GM21423 (cell line): ENCODE measurements at regions not wholly inside any gene's neighbourhood (a gene's known extent, or its start where the extent isn't known, plus 50 kb on each side); places are given as distances from the start of the nearest gene placed in this dataset.

Source experiments
- ATAC-seq: cut with Tn5 transposase; IDR thresholded peaks from one replicate; pipeline ENCODE4 v1.9.1; 2021; ENCODE audit warnings: mild to moderate bottlenecking, moderate library complexity; ENCODE audit not compliant: unreplicated experiment

GRCh38 chr3:40979962-40980361, 219.3 kb upstream of the CTNNB1 start:
- no peak for ATAC-seq

DNA sequence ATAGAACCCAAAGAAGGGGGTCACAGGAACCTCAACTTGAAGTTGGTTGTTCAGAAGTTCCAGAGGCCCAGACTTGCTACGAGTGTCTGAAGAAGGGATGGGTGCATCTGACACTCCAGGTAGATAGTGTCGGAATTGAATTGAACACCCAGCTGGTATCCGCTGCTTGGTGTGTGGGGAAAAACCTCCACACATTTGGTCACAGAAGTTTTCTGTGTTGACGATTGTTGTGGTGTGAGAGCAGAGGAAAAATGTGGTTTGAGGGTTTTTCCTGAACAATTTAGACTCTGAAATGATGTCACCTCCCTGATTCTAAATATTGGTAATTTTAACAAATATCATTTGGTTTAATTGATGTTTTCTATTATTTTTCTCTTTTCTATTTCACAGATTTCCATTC, 218.8 kb upstream of the CTNNB1 start:
- ATAC-seq: no peak

DNA sequence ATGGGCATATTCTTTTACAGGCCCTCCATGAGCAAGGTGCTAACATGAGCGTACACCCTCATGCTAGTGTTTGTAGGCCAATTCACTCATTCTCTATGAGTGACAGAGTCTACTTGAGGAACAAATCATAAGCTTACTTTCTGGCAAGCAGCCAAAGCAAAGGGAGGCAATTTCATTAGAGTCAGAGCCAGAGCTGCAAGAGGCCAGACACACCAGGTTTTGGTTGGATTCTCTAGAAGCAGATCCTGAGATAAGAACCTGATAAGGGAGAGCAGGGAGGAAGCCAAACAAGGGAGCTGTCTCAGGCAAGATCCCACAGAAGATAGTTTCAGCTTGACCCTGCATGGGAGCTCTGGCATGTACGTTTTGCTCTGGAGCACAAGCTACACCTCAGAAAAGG, 214.1 kb upstream of the CTNNB1 start:
- ATAC-seq: no peak

DNA sequence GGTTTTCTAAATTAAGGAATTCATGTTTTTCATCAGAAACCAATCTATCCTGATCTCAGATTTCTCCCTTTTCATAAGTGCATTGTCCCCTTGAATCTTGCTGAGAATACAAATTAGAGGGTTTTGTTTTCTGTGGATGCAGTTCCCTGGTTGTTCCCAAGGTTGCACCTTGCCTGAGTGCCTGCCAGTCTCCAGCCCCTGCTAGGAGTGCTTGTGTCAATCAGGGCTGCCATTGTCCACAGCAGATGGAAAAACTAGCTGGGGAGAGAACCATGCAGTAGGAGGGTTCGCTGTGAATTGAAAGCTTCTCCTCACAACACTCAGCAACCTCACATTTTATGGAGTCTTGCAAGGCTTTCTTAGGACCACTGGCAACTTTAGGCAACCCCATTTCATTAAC, 210.8 kb upstream of the CTNNB1 start:
- no peak for ATAC-seq

- ATAC-seq: no peak
These were observed 209.9 kb upstream of the CTNNB1 start for GRCh38 chr3:40989141-40990061.

DNA sequence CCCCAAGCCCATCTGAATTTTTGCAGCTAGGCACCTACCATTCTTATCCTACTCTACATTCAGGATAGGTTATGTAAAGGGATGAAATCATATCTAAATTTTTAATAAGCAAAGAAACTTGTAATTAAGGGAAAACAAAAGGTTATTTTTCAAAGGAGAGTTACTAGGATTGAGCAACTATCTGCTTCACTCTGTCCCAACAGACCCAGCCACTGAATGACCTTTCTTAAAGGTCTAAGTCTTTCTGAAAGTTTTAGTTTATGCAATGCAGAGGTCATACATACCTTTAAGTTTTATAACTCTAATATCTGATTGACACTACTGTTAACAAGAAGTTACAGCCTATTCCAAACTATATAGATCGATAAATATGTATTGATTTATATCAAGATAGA, 209.2 kb upstream of the CTNNB1 start:
- no peak for ATAC-seq

DNA sequence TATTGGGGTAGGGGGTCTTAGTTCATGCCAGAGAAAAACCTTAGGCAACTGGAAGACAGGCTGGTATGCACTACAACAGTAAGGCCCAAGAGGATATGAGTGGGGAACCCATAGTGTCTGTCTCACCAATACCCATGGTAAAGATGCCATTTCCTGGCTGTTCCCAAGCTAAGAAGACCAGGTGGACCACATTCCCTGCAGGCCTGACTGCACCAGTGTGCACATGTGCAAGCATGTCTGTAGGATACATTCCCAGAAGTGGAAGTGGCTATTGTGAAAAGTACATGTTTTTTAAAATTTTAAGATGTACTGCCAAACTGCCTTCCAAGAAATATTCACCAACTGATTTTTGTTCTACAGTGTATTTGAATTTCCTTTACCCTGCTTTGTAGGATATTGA, 207.3 kb upstream of the CTNNB1 start:
- ATAC-seq: no peak

DNA sequence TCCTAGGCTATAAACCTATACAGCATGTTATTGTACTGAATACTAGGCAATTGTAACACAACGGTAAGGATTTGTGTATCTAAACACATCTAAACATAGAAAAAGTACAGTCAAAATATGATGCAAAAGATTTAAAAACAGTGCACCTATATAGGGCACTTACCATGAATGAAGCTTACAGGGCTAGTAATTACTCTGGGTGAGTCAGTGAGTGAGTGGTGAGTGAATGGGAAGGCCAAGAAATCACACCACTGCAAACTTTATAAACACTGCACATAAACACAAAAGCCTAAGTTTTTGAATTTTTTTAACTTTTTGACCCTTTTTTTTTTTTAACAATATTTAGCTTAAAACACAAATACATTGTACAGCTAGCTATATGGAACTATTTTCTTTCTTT, 204.7 kb upstream of the CTNNB1 start:
- ATAC-seq: no peak

GRCh38 chr3:40995271-40995670, 204.0 kb upstream of the CTNNB1 start:
- ATAC-seq: no peak

GRCh38 chr3:40996382-40996781, 202.9 kb upstream of the CTNNB1 start:
- ATAC-seq: no peak

DNA sequence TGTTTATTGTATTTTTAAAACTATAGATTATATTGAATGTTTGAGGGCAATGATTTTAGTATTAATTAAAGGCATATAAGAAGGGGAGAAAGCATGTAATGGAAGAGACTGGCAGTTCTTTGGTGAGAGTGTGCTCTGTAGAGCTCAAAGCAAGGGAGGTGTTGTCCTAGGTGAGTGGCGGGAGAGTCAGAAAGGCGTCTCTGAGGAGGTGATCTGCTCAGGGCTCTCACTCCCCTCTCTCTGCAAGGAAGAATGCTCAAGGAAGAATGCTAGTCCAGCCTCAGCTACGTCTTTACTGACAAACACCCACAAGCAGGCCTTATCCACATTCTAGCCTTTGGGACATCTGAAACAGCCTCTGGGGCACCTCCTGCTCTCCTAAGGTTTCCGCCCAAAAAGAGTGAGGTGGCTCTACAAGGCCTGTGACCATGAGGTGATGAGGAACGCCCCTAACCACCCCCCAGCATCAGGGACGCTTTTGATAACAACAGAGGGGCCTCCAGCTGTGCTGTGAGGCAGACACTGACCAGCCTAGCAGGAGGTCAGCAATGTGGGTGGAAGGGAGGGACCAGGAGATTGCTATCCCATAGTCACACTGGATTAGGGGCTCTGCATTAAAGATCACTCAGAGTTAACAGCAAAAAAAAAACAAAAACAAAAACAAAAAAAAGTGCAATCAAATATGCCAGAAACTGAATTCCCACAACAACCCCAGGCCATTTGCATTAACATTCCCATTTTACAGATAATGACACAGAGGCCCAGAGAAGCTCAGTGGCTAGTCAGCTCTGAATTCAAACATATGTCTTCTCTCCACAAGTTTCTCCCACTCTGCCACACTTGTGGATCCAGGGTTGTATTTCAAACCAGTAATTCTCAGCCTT, 202.2 kb upstream of the CTNNB1 start:
- no peak for ATAC-seq

DNA sequence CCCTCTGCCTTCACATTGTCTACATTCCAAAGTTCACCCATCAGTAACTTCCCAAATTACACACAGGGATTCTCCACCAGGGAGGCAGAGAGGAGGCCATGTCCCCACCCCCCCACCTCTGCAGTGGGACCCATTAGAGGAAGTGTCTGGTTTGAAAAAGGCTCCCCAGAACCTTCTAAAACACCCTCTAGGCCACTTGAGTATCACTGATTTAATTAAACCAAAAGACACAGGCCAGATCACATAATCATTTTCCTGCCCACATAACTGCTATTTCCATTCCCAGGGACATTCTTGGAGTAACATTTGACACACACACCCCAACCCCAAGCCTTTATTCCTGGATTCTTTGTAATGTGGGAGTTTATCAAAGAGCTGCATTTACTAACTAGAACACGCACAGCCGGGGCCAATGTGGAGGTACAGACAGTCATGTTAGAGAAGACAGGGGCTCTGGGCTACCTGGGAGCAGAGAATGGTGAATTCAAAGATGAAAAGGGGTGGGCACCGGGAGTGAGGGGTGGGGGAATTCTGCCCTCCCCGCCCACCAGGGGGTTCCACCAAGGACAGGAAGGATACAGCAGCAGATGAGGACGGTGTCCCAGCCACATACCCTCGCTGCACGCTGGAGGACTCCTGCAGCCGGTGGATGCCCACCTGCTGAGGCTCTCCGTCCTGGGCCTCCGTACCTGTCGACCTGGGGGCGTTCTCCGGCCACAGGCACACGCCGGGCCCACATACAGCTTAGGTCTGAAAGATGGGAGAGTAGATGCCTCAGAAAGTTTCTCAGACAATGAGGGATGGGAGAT, 201.4 kb upstream of the CTNNB1 start:
- no peak for ATAC-seq

GRCh38 chr3:40999682-41000081, 199.6 kb upstream of the CTNNB1 start:
- no peak for ATAC-seq

GRCh38 chr3:41000471-41000870, 198.8 kb upstream of the CTNNB1 start:
- ATAC-seq: no peak

GRCh38 chr3:41001556-41001955, 197.7 kb upstream of the CTNNB1 start:
- no peak for ATAC-seq

GRCh38 chr3:41002104-41002503, 197.2 kb upstream of the CTNNB1 start:
- no peak for ATAC-seq

- no peak for ATAC-seq
These were observed 191.9 kb upstream of the CTNNB1 start for GRCh38 chr3:41007399-41007798.

DNA sequence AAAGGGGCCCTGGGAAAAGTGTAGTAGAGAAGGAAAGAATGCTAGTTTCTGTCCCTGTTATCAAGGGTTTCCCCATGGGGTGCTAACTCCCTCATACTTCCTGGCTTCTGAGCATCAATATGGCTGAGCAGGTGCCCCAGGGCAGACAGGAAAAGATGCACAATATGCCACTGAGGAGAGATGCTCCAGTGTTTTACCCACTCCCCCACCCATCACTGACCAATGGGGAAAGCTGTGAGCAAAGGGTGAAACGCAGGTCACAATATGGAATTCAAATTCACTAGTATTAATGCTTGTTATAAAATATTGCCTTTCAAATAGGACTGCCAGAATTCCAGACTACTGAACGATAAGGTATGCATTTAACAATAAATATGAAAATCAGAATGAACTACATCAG, 187.5 kb upstream of the CTNNB1 start:
- ATAC-seq: no peak

DNA sequence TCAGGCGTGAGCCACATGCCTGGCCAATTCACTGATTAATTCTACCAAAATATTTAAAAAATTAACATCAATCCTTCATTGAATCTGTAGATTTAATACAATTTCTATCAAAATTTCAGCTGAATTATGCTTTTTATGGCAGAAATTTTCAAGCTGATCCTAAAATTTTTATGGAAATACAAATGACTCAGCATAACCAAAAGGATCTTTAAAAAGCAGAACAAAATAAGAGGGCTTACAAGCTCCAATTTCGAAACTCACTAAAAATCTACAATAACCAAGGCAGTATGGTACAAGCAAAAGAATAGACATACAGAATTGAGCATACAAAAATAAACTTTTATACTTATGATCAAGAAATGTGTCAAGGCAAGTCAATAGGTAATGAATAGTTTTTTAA, 180.4 kb upstream of the CTNNB1 start:
- no peak for ATAC-seq

GRCh38 chr3:41024031-41024836, 175.1 kb upstream of the CTNNB1 start:
- no peak for ATAC-seq
